Fibroblast of lung (primary cell): ENCODE measurements at regions not wholly inside any gene's neighbourhood (a gene's known extent, or its start where the extent isn't known, plus 50 kb on each side); places are given as distances from the start of the nearest gene placed in this dataset.

Experiments
- DNase-seq, 2 donors: peaks; one replicate each; pipeline versions ENCODE4 v3.0.0 to v3.0.0-alpha.2; 2010; ENCODE audit warnings: low read depth in 2 of 2
- H2AFZ ChIP-seq: 2 replicates; pipeline ENCODE4 v1.5.1; 2012; ENCODE audit warnings: low read length, control low read depth, inconsistent platforms
- H3K27ac ChIP-seq: 2 replicates; pipeline ENCODE4 v1.5.1; 2011; ENCODE audit warnings: low read length, control low read depth; ENCODE audit not compliant: insufficient read depth
- H3K27me3 ChIP-seq: 2 replicates; pipeline ENCODE4 v1.5.1; 2011; ENCODE audit warnings: mild to moderate bottlenecking, low read length; ENCODE audit not compliant: control insufficient read depth, insufficient read depth
- H3K36me3 ChIP-seq: 2 replicates; pipeline ENCODE4 v1.5.1; 2011; ENCODE audit warnings: low read length; ENCODE audit not compliant: control insufficient read depth, insufficient read depth
- H3K4me1 ChIP-seq: 2 replicates; pipeline ENCODE4 v1.5.1; 2011; ENCODE audit warnings: low read length; ENCODE audit not compliant: control insufficient read depth, insufficient read depth; ENCODE audit errors: extremely low read depth
- H3K4me2 ChIP-seq: 2 replicates; pipeline ENCODE4 v1.5.1; 2011; ENCODE audit warnings: low read length, control low read depth; ENCODE audit not compliant: insufficient read depth; ENCODE audit errors: extremely low read depth
- H3K4me3 ChIP-seq, 4 experiments: fragments of 200-600 bp in 1 of 4; sonication (generic) in 1 of 4; replicated peaks in 1 of 4; 2 replicates each; pipeline ENCODE4 v1.5.1; 2011 to 2016; ENCODE audit warnings: low read length in 4 of 4, low read depth in 3 of 4, mild to moderate bottlenecking in 3 of 4, control low read depth in 2 of 4, inconsistent platforms in 1 of 4, mixed read lengths in 1 of 4; ENCODE audit not compliant: insufficient read depth in 1 of 4; ENCODE audit errors: control extremely low read depth in 1 of 4
- H3K79me2 ChIP-seq: 2 replicates; pipeline ENCODE4 v1.5.1; 2012; ENCODE audit warnings: mild to moderate bottlenecking, low read length, inconsistent platforms; ENCODE audit not compliant: control insufficient read depth, insufficient read depth
- H3K9ac ChIP-seq: 2 replicates; pipeline ENCODE4 v1.5.1; 2011; ENCODE audit warnings: mild to moderate bottlenecking, low read length, control low read depth; ENCODE audit not compliant: insufficient read depth
- H3K9me3 ChIP-seq: 2 replicates; pipeline ENCODE4 v1.5.1; 2012; ENCODE audit warnings: low read depth, low read length; ENCODE audit not compliant: control insufficient read depth, insufficient read depth
- H4K20me1 ChIP-seq: 2 replicates; pipeline ENCODE4 v1.5.1; 2011; ENCODE audit warnings: low read length; ENCODE audit not compliant: control insufficient read depth, insufficient read depth; ENCODE audit errors: extremely low read depth
- CTCF ChIP-seq, 2 donors: IDR thresholded peaks in 1 of 2; conservative IDR thresholded peaks in 1 of 2; 1 replicate in 1 of 2; 2 replicates in 1 of 2; pipeline ENCODE4 v1.5.1; 2011 to 2012; ENCODE audit warnings: low read length in 2 of 2, control low read depth in 1 of 2, inconsistent platforms in 1 of 2, low read depth in 1 of 2, mild to moderate bottlenecking in 1 of 2
- EZH2 ChIP-seq: IDR thresholded peaks from 2 replicates; pipeline ENCODE4 v1.5.1; 2012; ENCODE audit warnings: low read length, control low read depth, mild to moderate bottlenecking; ENCODE audit errors: missing control alignments

- Histone ChIP-seq H3K27me3 (no peaks in the 10 kb centered on the region), H3K9ac (no peak overlapping the region), H2AFZ (no peak overlapping the region), H3K9me3 (no peaks in the 10 kb centered on the region), H3K27ac (no peak overlapping the region), H3K36me3 (no peaks in the 10 kb centered on the region), H3K4me1 (no peaks in the 10 kb centered on the region), H3K4me3 (no peak overlapping the region), H3K79me2 (no peaks in the 10 kb centered on the region), H3K4me2 (no peak overlapping the region), H4K20me1 (no peaks in the 10 kb centered on the region)
- DNase-seq: no peak
- no peak for TF ChIP-seq CTCF (conservative IDR thresholded peaks at IDR 0.05 in 1 of 2, IDR thresholded peaks at IDR 0.05 in 1 of 2; ENCODE audit: low read depth in 1 of 2, low read length in 2 of 2)
- no peak for TF ChIP-seq EZH2
These were observed 138.8 kb upstream of the MAP9 start for GRCh38 chr4:155515444-155516075.

- H3K9ac ChIP-seq: no peak overlapping the region
These were observed 137.9 kb upstream of the MAP9 start for GRCh38 chr4:155514628-155515027.

GRCh38 chr4:155512817-155513216 is 136.1 kb upstream of the MAP9 start:
- H2AFZ ChIP-seq: no peak overlapping the region
- no peaks in the 10 kb centered on the region for H4K20me1 ChIP-seq
- no peak overlapping the region for H3K27ac ChIP-seq
- no peaks in the 10 kb centered on the region for H3K9me3 ChIP-seq
- H3K9ac ChIP-seq: no peak overlapping the region
- H3K27me3 ChIP-seq: no peaks in the 10 kb centered on the region
- peak in 1 of 2 donors; percentile 32 for DNase-seq
- H3K4me1 ChIP-seq: no peaks in the 10 kb centered on the region
- H3K4me2 ChIP-seq: no peak overlapping the region
- no peak overlapping the region for H3K4me3 ChIP-seq
- no peak for TF ChIP-seq EZH2
- no peak for TF ChIP-seq CTCF (conservative IDR thresholded peaks at IDR 0.05 in 1 of 2, IDR thresholded peaks at IDR 0.05 in 1 of 2; ENCODE audit: low read depth in 1 of 2, low read length in 2 of 2)
- H3K79me2 ChIP-seq: no peaks in the 10 kb centered on the region
- H3K36me3 ChIP-seq: no peaks in the 10 kb centered on the region

More at GRCh38 chr4:155514628-155515027, 137.9 kb upstream of the MAP9 start:
- TF ChIP-seq EZH2 (no peak), CTCF (conservative IDR thresholded peaks at IDR 0.05 in 1 of 2, IDR thresholded peaks at IDR 0.05 in 1 of 2; ENCODE audit: low read depth in 1 of 2, low read length in 2 of 2) (no peak)
- Histone ChIP-seq H3K4me1 (no peaks in the 10 kb centered on the region), H2AFZ (no peak overlapping the region), H3K27ac (no peak overlapping the region), H4K20me1 (no peaks in the 10 kb centered on the region), H3K36me3 (no peaks in the 10 kb centered on the region), H3K9me3 (no peaks in the 10 kb centered on the region), H3K27me3 (no peaks in the 10 kb centered on the region), H3K79me2 (no peaks in the 10 kb centered on the region), H3K4me3 (no peak overlapping the region), H3K4me2 (no peak overlapping the region)
- no peak for DNase-seq
